ENCODE measurements at regions not wholly inside any gene's neighbourhood (a gene's known extent, or its start where the extent isn't known, plus 50 kb on each side); places are given as distances from the start of the nearest gene placed in this dataset.
A peak's percentile ranks its signal among the peaks of the same experiment; 100 is the strongest.

DNA sequence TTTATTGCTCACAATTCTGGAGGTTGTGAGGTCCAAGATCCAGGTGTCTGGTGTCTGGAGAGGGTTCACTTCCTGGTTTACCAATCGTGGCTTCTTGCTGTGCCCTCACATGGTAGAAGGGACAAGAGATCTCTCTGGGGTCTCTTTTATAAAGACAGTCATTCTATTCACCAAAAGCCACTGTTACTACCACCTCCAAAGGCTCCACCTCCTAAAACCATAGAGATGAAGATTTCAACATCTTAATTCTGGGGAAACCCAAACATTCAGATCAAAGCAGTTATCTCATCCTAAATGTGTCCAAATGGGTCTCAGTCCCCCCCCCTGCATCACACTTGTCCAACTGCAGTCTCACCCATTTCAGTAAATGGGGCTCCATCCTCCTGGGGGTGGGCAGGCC lies 132.9 kb upstream of the XYLT1 start:
- no CpG with 5 or more reads among the region's 1 CpG for WGBS, 2 experiments (ENCODE audit: insufficient coverage in 2 of 2)
- Histone ChIP-seq H3K4me1 (ENCODE audit: control insufficient read depth, insufficient read depth, low read length, poor library complexity, severe bottlenecking) (peaks cover 4% of the 10 kb centered on the region), H3K27ac (ENCODE audit: low read depth, low read length, severe bottlenecking) (no peak overlapping the region), H3K4me3 (ENCODE audit: extremely low read depth, insufficient read depth, low read length, poor library complexity, severe bottlenecking) (no peak overlapping the region), H3K9me3 (ENCODE audit: control insufficient read depth, low read length) (peaks cover 13% of the 10 kb centered on the region), H3K36me3 (ENCODE audit: control insufficient read depth, insufficient read depth, low read length) (no peaks in the 10 kb centered on the region)

DNA sequence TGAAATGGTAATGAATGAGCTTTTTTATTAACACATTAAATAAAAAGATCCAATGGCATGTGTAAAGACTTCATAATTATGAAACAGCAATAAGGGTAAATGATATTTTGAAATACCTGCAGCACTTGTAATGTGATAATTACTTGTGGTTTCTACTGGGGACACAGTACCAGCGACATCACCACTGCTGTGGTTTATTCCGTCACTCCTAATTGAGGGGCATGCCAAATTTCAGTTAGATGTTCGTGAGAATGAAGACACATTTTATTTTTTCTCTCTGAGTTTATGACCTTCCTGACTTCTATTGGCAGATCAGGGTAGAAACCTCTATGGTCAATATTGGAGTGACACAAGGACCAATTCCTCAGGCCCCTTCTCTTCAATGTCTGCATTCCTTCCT lies 131.9 kb upstream of the XYLT1 start:
- Histone ChIP-seq H3K4me1 (ENCODE audit: control insufficient read depth, insufficient read depth, low read length, poor library complexity, severe bottlenecking) (peaks cover 4% of the 10 kb centered on the region), H3K4me3 (ENCODE audit: extremely low read depth, insufficient read depth, low read length, poor library complexity, severe bottlenecking) (no peak overlapping the region), H3K36me3 (ENCODE audit: control insufficient read depth, insufficient read depth, low read length) (no peaks in the 10 kb centered on the region), H3K9me3 (ENCODE audit: control insufficient read depth, low read length) (peaks cover 15% of the 10 kb centered on the region), H3K27ac (ENCODE audit: low read depth, low read length, severe bottlenecking) (no peak overlapping the region)
- 100% methylated on average over 1 to 2 of the region's 3 CpGs for WGBS, 2 experiments (ENCODE audit: insufficient coverage in 2 of 2)

DNA sequence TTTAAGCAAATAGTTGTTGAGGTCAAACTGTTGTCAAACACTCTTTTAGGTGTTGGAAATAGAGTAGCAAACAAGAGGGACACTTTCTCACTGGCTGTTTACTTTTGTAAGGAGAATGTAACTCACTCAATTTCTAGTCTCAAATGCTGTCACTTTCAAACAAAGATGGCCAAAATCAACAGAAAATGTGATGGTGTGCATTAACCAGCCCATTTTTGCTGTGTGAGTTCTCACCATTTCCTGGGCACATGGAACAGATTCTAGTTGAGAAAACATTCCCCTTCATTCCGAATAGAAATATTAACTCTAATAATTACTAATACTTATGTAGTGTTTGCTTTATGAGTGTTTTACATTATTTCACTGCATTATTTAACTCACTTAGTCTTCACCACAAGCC lies 128.2 kb upstream of the XYLT1 start:
- H3K4me1 ChIP-seq (ENCODE audit: control insufficient read depth, insufficient read depth, low read length, poor library complexity, severe bottlenecking) = no peaks in the 10 kb centered on the region
- no CpG with 5 or more reads among the region's 1 CpG for WGBS, 2 experiments (ENCODE audit: insufficient coverage in 2 of 2)
- peaks cover 15% of the 10 kb centered on the region for H3K9me3 ChIP-seq (ENCODE audit: control insufficient read depth, low read length)
- H3K4me3 ChIP-seq (ENCODE audit: extremely low read depth, insufficient read depth, low read length, poor library complexity, severe bottlenecking) = no peak overlapping the region
- no peak overlapping the region for H3K27ac ChIP-seq (ENCODE audit: low read depth, low read length, severe bottlenecking)
- H3K36me3 ChIP-seq (ENCODE audit: control insufficient read depth, insufficient read depth, low read length) = no peaks in the 10 kb centered on the region

DNA sequence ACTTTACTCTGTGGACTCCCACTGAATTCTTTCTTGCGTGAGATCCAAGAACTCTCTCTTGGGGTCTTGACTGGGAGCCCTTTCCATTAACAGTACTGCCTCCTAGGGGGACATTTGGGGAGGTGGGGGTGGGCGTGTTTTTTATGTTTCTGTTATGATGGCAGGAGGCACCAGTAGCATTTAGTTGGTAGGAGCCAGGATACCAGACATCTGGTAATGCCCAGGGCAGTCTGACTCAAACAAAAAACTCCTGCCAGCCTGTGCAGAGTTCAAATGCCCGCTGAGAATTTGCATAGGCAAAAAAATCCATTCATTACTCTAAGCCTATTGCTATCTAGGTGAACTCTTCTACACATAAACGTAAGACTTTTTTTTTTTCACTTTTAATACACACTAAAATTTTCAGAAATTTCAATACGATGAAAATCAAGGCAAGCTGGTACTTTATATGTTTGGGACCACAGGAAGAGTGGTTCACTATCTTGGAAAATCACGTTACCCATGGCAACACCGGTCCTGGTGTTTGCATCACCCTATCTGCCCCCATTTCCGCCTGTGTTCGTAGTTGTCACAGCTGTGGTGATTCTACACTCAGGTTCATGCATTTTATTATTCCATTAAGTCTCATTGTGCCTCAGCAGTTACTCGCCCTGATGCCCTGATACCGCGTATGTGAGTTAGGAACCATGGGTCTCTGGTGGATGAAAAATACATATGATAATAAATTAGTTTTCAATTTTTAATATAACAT lies 121.1 kb upstream of the XYLT1 start:
- 94 to 98% methylated on average over 6 to 7 of the region's 12 CpGs for WGBS, 2 experiments (ENCODE audit: insufficient coverage in 2 of 2)
- peaks cover 3% of the 10 kb centered on the region for H3K4me1 ChIP-seq (ENCODE audit: control insufficient read depth, insufficient read depth, low read length, poor library complexity, severe bottlenecking)
- no peak overlapping the region for H3K4me3 ChIP-seq (ENCODE audit: extremely low read depth, insufficient read depth, low read length, poor library complexity, severe bottlenecking)
- no peaks in the 10 kb centered on the region for H3K9me3 ChIP-seq (ENCODE audit: control insufficient read depth, low read length)
- H3K27ac ChIP-seq (ENCODE audit: low read depth, low read length, severe bottlenecking) = no peak overlapping the region
- H3K36me3 ChIP-seq (ENCODE audit: control insufficient read depth, insufficient read depth, low read length) = no peaks in the 10 kb centered on the region

DNA sequence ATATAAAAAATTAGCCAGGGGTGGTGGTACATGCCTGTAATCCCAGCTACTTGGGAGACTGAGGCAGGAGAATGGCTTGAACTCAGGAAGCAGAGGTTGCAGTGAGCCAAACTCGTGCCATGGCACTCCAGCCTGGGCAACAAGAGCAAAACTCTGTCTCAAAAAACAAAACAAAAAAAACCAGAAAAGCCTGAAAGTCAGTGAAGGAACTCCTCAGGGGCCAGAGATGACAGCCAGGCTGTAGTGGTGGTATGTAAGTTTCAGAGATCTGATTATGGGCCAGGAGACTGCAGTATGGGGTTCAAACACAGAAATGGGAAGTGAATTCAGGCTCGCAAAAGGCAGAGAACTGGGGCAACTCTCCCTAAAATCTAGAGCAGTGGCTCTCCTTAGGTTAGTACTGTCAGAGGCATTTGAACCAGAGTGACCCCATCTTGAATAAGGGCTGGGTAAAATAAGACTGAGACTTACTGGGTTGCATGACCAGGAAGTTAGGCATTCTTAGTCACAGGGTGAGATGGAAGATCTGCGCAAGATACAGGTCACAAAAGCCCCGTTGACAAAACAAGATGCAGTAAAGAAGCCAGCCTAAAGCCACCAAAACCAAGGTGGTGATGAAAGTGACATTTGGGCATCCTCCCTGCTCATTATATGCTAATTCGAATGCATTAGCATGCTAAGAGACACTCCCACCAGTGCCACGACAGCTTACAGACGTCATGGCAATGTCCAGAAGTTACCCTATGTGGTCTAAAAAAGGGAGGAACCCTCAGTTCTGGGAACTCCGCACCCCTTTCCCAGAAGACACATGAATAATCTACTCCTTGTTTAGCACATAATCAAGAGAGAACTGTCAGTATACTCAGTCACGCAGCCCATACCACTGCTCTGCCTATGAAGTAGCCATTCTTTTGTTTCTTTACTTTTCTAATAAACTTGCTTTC lies 120.2 kb upstream of the XYLT1 start:
- Histone ChIP-seq H3K36me3 (ENCODE audit: control insufficient read depth, insufficient read depth, low read length) (no peaks in the 10 kb centered on the region), H3K9me3 (ENCODE audit: control insufficient read depth, low read length) (no peaks in the 10 kb centered on the region), H3K4me3 (ENCODE audit: extremely low read depth, insufficient read depth, low read length, poor library complexity, severe bottlenecking) (no peak overlapping the region), H3K4me1 (ENCODE audit: control insufficient read depth, insufficient read depth, low read length, poor library complexity, severe bottlenecking) (peaks cover 3% of the 10 kb centered on the region), H3K27ac (ENCODE audit: low read depth, low read length, severe bottlenecking) (no peak overlapping the region)
- WGBS, 2 experiments (ENCODE audit: insufficient coverage in 2 of 2) = 86 to 92% methylated on average over 4 to 8 of the region's 9 CpGs

DNA sequence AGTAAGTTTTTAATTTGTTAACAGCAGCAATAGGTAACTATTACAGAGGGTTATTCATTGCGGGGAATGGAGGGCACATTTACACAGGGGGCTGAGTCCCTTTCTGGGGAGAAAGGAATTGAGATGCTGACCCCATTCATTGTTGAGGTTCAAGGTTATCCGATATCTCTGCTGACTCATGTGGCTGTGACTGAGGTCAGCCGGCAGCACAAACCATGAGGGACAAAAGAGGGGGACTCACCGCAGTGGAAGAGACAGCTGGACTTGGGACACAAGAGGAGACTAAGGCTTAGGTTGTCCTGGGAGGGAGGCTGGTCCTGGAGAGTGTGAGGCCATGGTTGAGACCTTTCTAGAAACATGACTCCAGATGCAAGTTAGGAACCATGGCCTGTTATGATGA lies 119.1 kb upstream of the XYLT1 start:
- H3K9me3 ChIP-seq (ENCODE audit: control insufficient read depth, low read length) = no peaks in the 10 kb centered on the region
- whole genome bisulfite sequencing, 2 experiments (ENCODE audit: insufficient coverage in 2 of 2) = 94 to 96% methylated on average over 4 of the region's 4 CpGs
- H3K27ac ChIP-seq (ENCODE audit: low read depth, low read length, severe bottlenecking) = no peak overlapping the region
- H3K4me1 ChIP-seq (ENCODE audit: control insufficient read depth, insufficient read depth, low read length, poor library complexity, severe bottlenecking) = peaks cover 3% of the 10 kb centered on the region
- H3K36me3 ChIP-seq (ENCODE audit: control insufficient read depth, insufficient read depth, low read length) = no peaks in the 10 kb centered on the region
- no peak overlapping the region for H3K4me3 ChIP-seq (ENCODE audit: extremely low read depth, insufficient read depth, low read length, poor library complexity, severe bottlenecking)

DNA sequence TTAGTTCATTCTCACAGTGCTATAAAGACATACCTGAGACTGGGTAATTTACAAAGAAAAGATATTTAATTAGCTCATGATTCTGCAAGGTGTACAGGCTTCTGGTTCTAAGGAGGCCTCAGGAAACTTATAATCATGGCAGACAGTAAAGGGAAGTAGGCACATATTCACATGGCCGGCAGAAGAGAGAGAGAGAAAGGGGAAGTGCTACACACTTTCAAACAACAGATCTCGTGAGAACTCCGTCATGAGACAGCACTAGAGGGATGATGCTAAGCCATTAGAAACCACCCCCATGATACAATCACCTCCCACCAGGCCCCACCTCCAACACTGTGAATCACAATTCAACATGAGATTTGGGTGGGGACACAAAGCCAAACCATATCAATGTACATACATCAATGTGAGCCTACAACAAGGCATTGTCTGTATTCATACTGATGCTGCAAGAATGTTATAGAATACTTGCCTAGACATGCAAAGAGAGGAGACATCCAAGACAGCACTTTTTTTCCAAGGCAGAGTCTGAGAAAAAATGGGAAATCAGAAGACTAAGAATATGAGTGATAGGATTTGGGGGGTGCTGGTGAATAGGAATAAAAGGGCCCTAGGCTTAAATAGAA lies 114.8 kb upstream of the XYLT1 start:
- no peaks in the 10 kb centered on the region for H3K4me1 ChIP-seq (ENCODE audit: control insufficient read depth, insufficient read depth, low read length, poor library complexity, severe bottlenecking)
- no peaks in the 10 kb centered on the region for H3K9me3 ChIP-seq (ENCODE audit: control insufficient read depth, low read length)
- 100% methylated on average over 1 of the region's 3 CpGs; no CpG with 5 or more reads in 1 of the 2 experiments for WGBS, 2 experiments (ENCODE audit: insufficient coverage in 2 of 2)
- H3K4me3 ChIP-seq (ENCODE audit: extremely low read depth, insufficient read depth, low read length, poor library complexity, severe bottlenecking) = no peak overlapping the region
- no peaks in the 10 kb centered on the region for H3K36me3 ChIP-seq (ENCODE audit: control insufficient read depth, insufficient read depth, low read length)
- H3K27ac ChIP-seq (ENCODE audit: low read depth, low read length, severe bottlenecking) = no peak overlapping the region

DNA sequence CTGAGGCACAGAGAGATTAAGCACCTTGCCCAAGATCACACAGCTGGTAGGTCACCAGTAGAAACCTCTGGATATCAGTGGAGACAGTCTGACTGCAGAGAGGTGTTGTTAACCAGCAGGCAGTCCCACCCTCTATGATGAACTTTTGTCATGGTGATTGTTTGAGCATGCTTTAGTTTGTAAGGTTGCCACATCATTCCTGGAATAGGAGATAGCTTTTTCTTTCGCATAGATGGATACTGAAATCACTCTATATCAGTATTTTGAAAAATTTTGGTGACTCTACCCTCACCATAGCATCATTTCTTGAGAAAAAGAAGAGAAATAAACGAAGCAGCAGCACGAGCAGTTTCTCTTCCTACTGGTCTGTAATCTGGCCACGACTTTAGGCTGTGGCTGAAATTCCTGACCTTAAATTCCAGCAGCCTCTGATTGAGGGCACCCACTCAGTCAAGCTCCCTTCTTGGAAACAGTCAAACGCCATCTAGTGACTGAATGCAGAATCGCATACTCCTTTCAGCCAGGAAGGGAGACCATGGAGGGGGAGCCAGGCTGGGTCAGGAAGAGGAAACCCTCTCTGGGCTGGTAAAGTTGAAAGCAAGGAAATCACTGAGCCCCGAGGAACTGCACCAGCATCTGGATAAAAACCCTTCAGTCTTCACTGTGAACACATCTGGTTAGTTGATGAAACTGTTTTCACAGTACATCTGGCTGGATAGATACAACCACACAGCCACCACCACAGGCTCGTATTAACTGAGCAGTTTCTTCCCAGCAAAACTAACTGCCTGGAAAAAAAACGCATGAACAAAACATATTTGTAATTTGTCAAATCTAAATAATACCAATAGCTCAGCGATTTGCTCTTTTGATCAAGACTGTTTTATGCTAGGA lies 108.5 kb upstream of the XYLT1 start:
- no peak overlapping the region for H3K4me3 ChIP-seq (ENCODE audit: extremely low read depth, insufficient read depth, low read length, poor library complexity, severe bottlenecking)
- WGBS, 2 experiments (ENCODE audit: insufficient coverage in 2 of 2) = 3 to 5% methylated on average over 4 of the region's 10 CpGs
- peak overlapping the region; percentile 50 for H3K27ac ChIP-seq (ENCODE audit: low read depth, low read length, severe bottlenecking)
- H3K4me1 ChIP-seq (ENCODE audit: control insufficient read depth, insufficient read depth, low read length, poor library complexity, severe bottlenecking) = no peaks in the 10 kb centered on the region
- no peaks in the 10 kb centered on the region for H3K36me3 ChIP-seq (ENCODE audit: control insufficient read depth, insufficient read depth, low read length)
- no peaks in the 10 kb centered on the region for H3K9me3 ChIP-seq (ENCODE audit: control insufficient read depth, low read length)

DNA sequence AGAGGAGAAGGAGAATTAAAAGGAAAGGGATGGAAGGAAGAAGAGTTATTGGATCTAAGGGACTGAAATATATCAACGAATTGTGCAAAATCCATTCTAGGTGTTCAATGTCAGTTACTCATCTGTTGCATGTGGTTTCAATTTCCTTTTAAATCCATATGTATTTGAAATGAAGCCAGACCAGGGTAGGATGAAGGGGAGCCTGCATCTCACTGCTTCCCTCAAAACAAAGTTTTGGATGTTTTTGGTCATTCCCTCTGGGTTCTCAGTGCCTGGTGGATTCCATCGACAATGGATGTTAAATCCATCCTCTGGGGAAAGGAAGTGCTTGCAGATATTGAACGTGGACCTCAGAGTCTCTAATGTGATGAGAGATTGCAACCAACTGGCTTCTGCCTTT lies 103.5 kb upstream of the XYLT1 start:
- no peaks in the 10 kb centered on the region for H3K36me3 ChIP-seq (ENCODE audit: control insufficient read depth, insufficient read depth, low read length)
- no peaks in the 10 kb centered on the region for H3K9me3 ChIP-seq (ENCODE audit: control insufficient read depth, low read length)
- no peak overlapping the region for H3K27ac ChIP-seq (ENCODE audit: low read depth, low read length, severe bottlenecking)
- peaks cover 3% of the 10 kb centered on the region for H3K4me1 ChIP-seq (ENCODE audit: control insufficient read depth, insufficient read depth, low read length, poor library complexity, severe bottlenecking)
- 83 to 100% methylated on average over 2 to 3 of the region's 3 CpGs for WGBS, 2 experiments (ENCODE audit: insufficient coverage in 2 of 2)
- no peak overlapping the region for H3K4me3 ChIP-seq (ENCODE audit: extremely low read depth, insufficient read depth, low read length, poor library complexity, severe bottlenecking)

DNA sequence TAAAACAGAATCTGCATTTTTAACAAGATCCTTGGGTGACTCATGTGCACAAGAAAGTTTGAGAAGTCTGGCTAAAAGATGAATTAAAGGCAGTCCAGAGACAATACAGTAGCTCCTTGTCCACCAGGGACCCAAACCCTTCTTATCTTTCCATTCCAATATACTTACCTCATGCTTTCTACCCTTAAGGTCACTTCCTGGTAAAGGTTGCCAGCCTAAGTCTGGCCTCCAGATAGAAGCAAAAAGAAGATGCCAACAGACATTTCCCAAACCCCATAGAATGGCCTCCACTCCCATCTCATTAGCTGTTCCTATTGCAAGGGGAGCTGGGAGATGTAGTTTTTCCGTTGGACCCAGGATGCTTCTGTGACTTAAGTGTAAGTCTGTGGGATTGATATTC lies 101.4 kb upstream of the XYLT1 start:
- Histone ChIP-seq H3K36me3 (ENCODE audit: control insufficient read depth, insufficient read depth, low read length) (no peaks in the 10 kb centered on the region), H3K27ac (ENCODE audit: low read depth, low read length, severe bottlenecking) (no peak overlapping the region), H3K4me3 (ENCODE audit: extremely low read depth, insufficient read depth, low read length, poor library complexity, severe bottlenecking) (no peak overlapping the region), H3K4me1 (ENCODE audit: control insufficient read depth, insufficient read depth, low read length, poor library complexity, severe bottlenecking) (peaks cover 3% of the 10 kb centered on the region), H3K9me3 (ENCODE audit: control insufficient read depth, low read length) (no peaks in the 10 kb centered on the region)
- no CpG with 5 or more reads among the region's 1 CpG for WGBS, 2 experiments (ENCODE audit: insufficient coverage in 2 of 2)

All from mesodermal cell (in vitro differentiated cells).